Stimulated activated CD4-positive, alpha-beta T cell treated with anti-CD3 and anti-CD28 coated beads, Interleukin-12 subunit alpha, Interleukin-12 subunit beta, amount 100 ng/mL, for 24 hours (primary cell): ENCODE measurements at regions not wholly inside any gene's neighbourhood (a gene's known extent, or its start where the extent isn't known, plus 50 kb on each side); places are given as distances from the start of the nearest gene placed in this dataset.

Source experiments
- DNase-seq, 2 experiments: peaks; one replicate each; pipeline ENCODE4 v3.0.0-alpha.2; 2020; ENCODE audit warnings: low read depth in 2 of 2

GRCh38 chr17:14813649-14814370 lies 451.3 kb downstream of the PMP22 start:
- no peak for DNase-seq

- no peak for DNase-seq
Measured at GRCh38 chr17:14808425-14808824, 456.7 kb downstream of the PMP22 start.

GRCh38 chr17:14805348-14805747 lies 459.8 kb downstream of the PMP22 start:
- DNase-seq = no peak

- no peak for DNase-seq
Measured at GRCh38 chr17:14803826-14804225, 461.3 kb downstream of the PMP22 start.

GRCh38 chr17:14797801-14798200 lies 467.3 kb downstream of the PMP22 start:
- DNase-seq = no peak

- DNase-seq = no peak
Measured at GRCh38 chr17:14797021-14797420, 468.1 kb downstream of the PMP22 start.

GRCh38 chr17:14794961-14795360 lies 470.2 kb downstream of the PMP22 start:
- DNase-seq = no peak

- DNase-seq = no peak
Measured at GRCh38 chr17:14793237-14793636, 471.9 kb downstream of the PMP22 start.

GRCh38 chr17:14792746-14793145 lies 472.4 kb downstream of the PMP22 start:
- no peak for DNase-seq

- DNase-seq = no peak
Measured at GRCh38 chr17:14791221-14791620, 473.9 kb downstream of the PMP22 start.

- DNase-seq = no peak
Measured at GRCh38 chr17:14790521-14790920, 474.6 kb downstream of the PMP22 start.

- DNase-seq = peak in 1 of 2 experiments; percentile 0
Measured at GRCh38 chr17:14784997-14785696, 480.0 kb downstream of the PMP22 start.

- no peak for DNase-seq
Measured at GRCh38 chr17:14781123-14781522, 480.2 kb downstream of the HS3ST3B1 start.

- no peak for DNase-seq
Measured at GRCh38 chr17:14780097-14780651, 479.3 kb downstream of the HS3ST3B1 start.

GRCh38 chr17:14779241-14779640 lies 478.4 kb downstream of the HS3ST3B1 start:
- DNase-seq = no peak

- DNase-seq = no peak
Measured at GRCh38 chr17:14777291-14777690, 476.4 kb downstream of the HS3ST3B1 start.

GRCh38 chr17:14776791-14777190 lies 475.9 kb downstream of the HS3ST3B1 start:
- DNase-seq = no peak

GRCh38 chr17:14775731-14776492 lies 475.0 kb downstream of the HS3ST3B1 start:
- no peak for DNase-seq

GRCh38 chr17:14774774-14775173 lies 473.9 kb downstream of the HS3ST3B1 start:
- DNase-seq = no peak

GRCh38 chr17:14772776-14773175 lies 471.9 kb downstream of the HS3ST3B1 start:
- no peak for DNase-seq

- no peak for DNase-seq
Measured at GRCh38 chr17:14771543-14771942, 470.7 kb downstream of the HS3ST3B1 start.

- DNase-seq = no peak
Measured at GRCh38 chr17:14768923-14769322, 468.0 kb downstream of the HS3ST3B1 start.
